ENCODE measurements at regions not wholly inside any gene's neighbourhood (a gene's known extent, or its start where the extent isn't known, plus 50 kb on each side); places are given as distances from the start of the nearest gene placed in this dataset.

- no peaks in the 10 kb centered on the region for H3K36me3 ChIP-seq (ENCODE audit: control insufficient read depth in 2 of 2, insufficient read depth in 2 of 2, low read length in 2 of 2)
- no peaks in the 10 kb centered on the region for H3K4me1 ChIP-seq (ENCODE audit: control insufficient read depth in 2 of 2, insufficient read depth in 2 of 2, low read length in 2 of 2)
- no peaks in the 10 kb centered on the region for H3K9me3 ChIP-seq (ENCODE audit: control insufficient read depth in 2 of 2, low read length in 2 of 2)
- no peak overlapping the region for H3K9ac ChIP-seq (ENCODE audit: low read depth in 1 of 2, low read length in 2 of 2)
- H3K27ac ChIP-seq (ENCODE audit: low read depth in 2 of 2, low read length in 2 of 2): no peak overlapping the region
- no peak overlapping the region for H3K4me3 ChIP-seq (ENCODE audit: low read length in 2 of 2)
- no peaks in the 10 kb centered on the region for H3K27me3 ChIP-seq (ENCODE audit: control insufficient read depth in 2 of 2, insufficient read depth in 2 of 2, low read length in 2 of 2)
Measured at GRCh38 chr5:61748121-61748520, 416.1 kb downstream of the ZSWIM6 start.

GRCh38 chr5:61748651-61749050, 416.6 kb downstream of the ZSWIM6 start:
- H3K27ac ChIP-seq (ENCODE audit: low read depth in 2 of 2, low read length in 2 of 2): no peak overlapping the region
- no peaks in the 10 kb centered on the region for H3K36me3 ChIP-seq (ENCODE audit: control insufficient read depth in 2 of 2, insufficient read depth in 2 of 2, low read length in 2 of 2)
- no peaks in the 10 kb centered on the region for H3K9me3 ChIP-seq (ENCODE audit: control insufficient read depth in 2 of 2, low read length in 2 of 2)

GRCh38 chr5:61752588-61752987, 420.5 kb downstream of the ZSWIM6 start:
- Histone ChIP-seq H3K9ac (ENCODE audit: low read depth in 1 of 2, low read length in 2 of 2) (no peak overlapping the region), H3K27ac (ENCODE audit: low read depth in 2 of 2, low read length in 2 of 2) (no peak overlapping the region), H3K36me3 (ENCODE audit: control insufficient read depth in 2 of 2, insufficient read depth in 2 of 2, low read length in 2 of 2) (no peaks in the 10 kb centered on the region), H3K27me3 (ENCODE audit: control insufficient read depth in 2 of 2, insufficient read depth in 2 of 2, low read length in 2 of 2) (no peaks in the 10 kb centered on the region), H3K9me3 (ENCODE audit: control insufficient read depth in 2 of 2, low read length in 2 of 2) (no peaks in the 10 kb centered on the region), H3K4me1 (ENCODE audit: control insufficient read depth in 2 of 2, insufficient read depth in 2 of 2, low read length in 2 of 2) (no peaks in the 10 kb centered on the region), H3K4me3 (ENCODE audit: low read length in 2 of 2) (no peak overlapping the region)

More at GRCh38 chr5:61748651-61749050, 416.6 kb downstream of the ZSWIM6 start:
- no peak overlapping the region for H3K9ac ChIP-seq (ENCODE audit: low read depth in 1 of 2, low read length in 2 of 2)
- H3K4me3 ChIP-seq (ENCODE audit: low read length in 2 of 2): no peak overlapping the region
- no peaks in the 10 kb centered on the region for H3K4me1 ChIP-seq (ENCODE audit: control insufficient read depth in 2 of 2, insufficient read depth in 2 of 2, low read length in 2 of 2)
- no peaks in the 10 kb centered on the region for H3K27me3 ChIP-seq (ENCODE audit: control insufficient read depth in 2 of 2, insufficient read depth in 2 of 2, low read length in 2 of 2)

- no peak overlapping the region for H3K4me3 ChIP-seq (ENCODE audit: low read length in 2 of 2)
- H3K36me3 ChIP-seq (ENCODE audit: control insufficient read depth in 2 of 2, insufficient read depth in 2 of 2, low read length in 2 of 2): no peaks in the 10 kb centered on the region
- no peaks in the 10 kb centered on the region for H3K4me1 ChIP-seq (ENCODE audit: control insufficient read depth in 2 of 2, insufficient read depth in 2 of 2, low read length in 2 of 2)
- no peaks in the 10 kb centered on the region for H3K9me3 ChIP-seq (ENCODE audit: control insufficient read depth in 2 of 2, low read length in 2 of 2)
- no peak overlapping the region for H3K9ac ChIP-seq (ENCODE audit: low read depth in 1 of 2, low read length in 2 of 2)
- H3K27ac ChIP-seq (ENCODE audit: low read depth in 2 of 2, low read length in 2 of 2): no peak overlapping the region
- no peaks in the 10 kb centered on the region for H3K27me3 ChIP-seq (ENCODE audit: control insufficient read depth in 2 of 2, insufficient read depth in 2 of 2, low read length in 2 of 2)
Measured at GRCh38 chr5:61754792-61755191, 422.7 kb downstream of the ZSWIM6 start.

- Histone ChIP-seq H3K9ac (ENCODE audit: low read depth in 1 of 2, low read length in 2 of 2) (no peak overlapping the region), H3K9me3 (ENCODE audit: control insufficient read depth in 2 of 2, low read length in 2 of 2) (no peaks in the 10 kb centered on the region)
Measured at GRCh38 chr5:61755726-61756222, 423.7 kb downstream of the ZSWIM6 start.

GRCh38 chr5:61758711-61759110, 426.7 kb downstream of the ZSWIM6 start:
- Histone ChIP-seq H3K9me3 (ENCODE audit: control insufficient read depth in 2 of 2, low read length in 2 of 2) (no peaks in the 10 kb centered on the region), H3K27me3 (ENCODE audit: control insufficient read depth in 2 of 2, insufficient read depth in 2 of 2, low read length in 2 of 2) (no peaks in the 10 kb centered on the region), H3K36me3 (ENCODE audit: control insufficient read depth in 2 of 2, insufficient read depth in 2 of 2, low read length in 2 of 2) (no peaks in the 10 kb centered on the region), H3K4me3 (ENCODE audit: low read length in 2 of 2) (no peak overlapping the region), H3K4me1 (ENCODE audit: control insufficient read depth in 2 of 2, insufficient read depth in 2 of 2, low read length in 2 of 2) (no peaks in the 10 kb centered on the region), H3K9ac (ENCODE audit: low read depth in 1 of 2, low read length in 2 of 2) (no peak overlapping the region), H3K27ac (ENCODE audit: low read depth in 2 of 2, low read length in 2 of 2) (no peak overlapping the region)

More at GRCh38 chr5:61755726-61756222, 423.7 kb downstream of the ZSWIM6 start:
- Histone ChIP-seq H3K4me1 (ENCODE audit: control insufficient read depth in 2 of 2, insufficient read depth in 2 of 2, low read length in 2 of 2) (no peaks in the 10 kb centered on the region), H3K27me3 (ENCODE audit: control insufficient read depth in 2 of 2, insufficient read depth in 2 of 2, low read length in 2 of 2) (no peaks in the 10 kb centered on the region), H3K36me3 (ENCODE audit: control insufficient read depth in 2 of 2, insufficient read depth in 2 of 2, low read length in 2 of 2) (no peaks in the 10 kb centered on the region), H3K4me3 (ENCODE audit: low read length in 2 of 2) (no peak overlapping the region), H3K27ac (ENCODE audit: low read depth in 2 of 2, low read length in 2 of 2) (no peak overlapping the region)

- Histone ChIP-seq H3K4me1 (ENCODE audit: control insufficient read depth in 2 of 2, insufficient read depth in 2 of 2, low read length in 2 of 2) (no peaks in the 10 kb centered on the region), H3K27ac (ENCODE audit: low read depth in 2 of 2, low read length in 2 of 2) (no peak overlapping the region), H3K9ac (ENCODE audit: low read depth in 1 of 2, low read length in 2 of 2) (no peak overlapping the region), H3K9me3 (ENCODE audit: control insufficient read depth in 2 of 2, low read length in 2 of 2) (no peaks in the 10 kb centered on the region), H3K36me3 (ENCODE audit: control insufficient read depth in 2 of 2, insufficient read depth in 2 of 2, low read length in 2 of 2) (no peaks in the 10 kb centered on the region), H3K27me3 (ENCODE audit: control insufficient read depth in 2 of 2, insufficient read depth in 2 of 2, low read length in 2 of 2) (no peaks in the 10 kb centered on the region), H3K4me3 (ENCODE audit: low read length in 2 of 2) (no peak overlapping the region)
Measured at GRCh38 chr5:61765471-61765870, 433.4 kb downstream of the ZSWIM6 start.

- H3K4me1 ChIP-seq (ENCODE audit: control insufficient read depth in 2 of 2, insufficient read depth in 2 of 2, low read length in 2 of 2): no peaks in the 10 kb centered on the region
Measured at GRCh38 chr5:61766141-61766540, 434.1 kb downstream of the ZSWIM6 start.

GRCh38 chr5:61767231-61768080, 435.4 kb downstream of the ZSWIM6 start:
- Histone ChIP-seq H3K36me3 (ENCODE audit: control insufficient read depth in 2 of 2, insufficient read depth in 2 of 2, low read length in 2 of 2) (no peaks in the 10 kb centered on the region), H3K4me1 (ENCODE audit: control insufficient read depth in 2 of 2, insufficient read depth in 2 of 2, low read length in 2 of 2) (no peaks in the 10 kb centered on the region), H3K27ac (ENCODE audit: low read depth in 2 of 2, low read length in 2 of 2) (no peak overlapping the region), H3K9ac (ENCODE audit: low read depth in 1 of 2, low read length in 2 of 2) (no peak overlapping the region), H3K4me3 (ENCODE audit: low read length in 2 of 2) (no peak overlapping the region), H3K27me3 (ENCODE audit: control insufficient read depth in 2 of 2, insufficient read depth in 2 of 2, low read length in 2 of 2) (no peaks in the 10 kb centered on the region), H3K9me3 (ENCODE audit: control insufficient read depth in 2 of 2, low read length in 2 of 2) (no peaks in the 10 kb centered on the region)

More at GRCh38 chr5:61766141-61766540, 434.1 kb downstream of the ZSWIM6 start:
- no peaks in the 10 kb centered on the region for H3K9me3 ChIP-seq (ENCODE audit: control insufficient read depth in 2 of 2, low read length in 2 of 2)
- H3K27ac ChIP-seq (ENCODE audit: low read depth in 2 of 2, low read length in 2 of 2): no peak overlapping the region
- H3K27me3 ChIP-seq (ENCODE audit: control insufficient read depth in 2 of 2, insufficient read depth in 2 of 2, low read length in 2 of 2): no peaks in the 10 kb centered on the region
- H3K9ac ChIP-seq (ENCODE audit: low read depth in 1 of 2, low read length in 2 of 2): no peak overlapping the region
- H3K36me3 ChIP-seq (ENCODE audit: control insufficient read depth in 2 of 2, insufficient read depth in 2 of 2, low read length in 2 of 2): no peaks in the 10 kb centered on the region
- H3K4me3 ChIP-seq (ENCODE audit: low read length in 2 of 2): no peak overlapping the region

- no peaks in the 10 kb centered on the region for H3K4me1 ChIP-seq (ENCODE audit: control insufficient read depth in 2 of 2, insufficient read depth in 2 of 2, low read length in 2 of 2)
- H3K27me3 ChIP-seq (ENCODE audit: control insufficient read depth in 2 of 2, insufficient read depth in 2 of 2, low read length in 2 of 2): no peaks in the 10 kb centered on the region
- H3K27ac ChIP-seq (ENCODE audit: low read depth in 2 of 2, low read length in 2 of 2): no peak overlapping the region
- H3K9ac ChIP-seq (ENCODE audit: low read depth in 1 of 2, low read length in 2 of 2): no peak overlapping the region
- no peak overlapping the region for H3K4me3 ChIP-seq (ENCODE audit: low read length in 2 of 2)
- no peaks in the 10 kb centered on the region for H3K9me3 ChIP-seq (ENCODE audit: control insufficient read depth in 2 of 2, low read length in 2 of 2)
- H3K36me3 ChIP-seq (ENCODE audit: control insufficient read depth in 2 of 2, insufficient read depth in 2 of 2, low read length in 2 of 2): no peaks in the 10 kb centered on the region
Measured at GRCh38 chr5:61768692-61769281, 436.7 kb downstream of the ZSWIM6 start.
